SK-N-SH (cell line): ENCODE measurements at regions not wholly inside any gene's neighbourhood (a gene's known extent, or its start where the extent isn't known, plus 50 kb on each side); places are given as distances from the start of the nearest gene placed in this dataset.

Source experiments
- CTCF ChIA-PET: fragments of 300-600, 350-600 bp; formaldehyde crosslinking; extraction: SDS; loops from one replicate; lab custom pipeline; 2021; lab: Yijun Ruan, JAX
- POLR2A ChIA-PET: fragments of 350-600 bp; sonication (Branson Sonifier 250); formaldehyde crosslinking; extraction: SDS; loops from one replicate; lab custom pipeline; 2020; ENCODE audit warnings: antibody characterized with exemption, inconsistent platforms; lab: Yijun Ruan, JAX
- DNase-seq: peaks from one replicate; pipeline ENCODE4 v3.0.0; 2012
- H2AFZ ChIP-seq: fragments of 200-600 bp; sonication (generic); 2 replicates; pipeline ENCODE4 v1.8.1; 2016; ENCODE audit warnings: antibody characterized with exemption, mild to moderate bottlenecking, low read depth
- H3F3A ChIP-seq: fragments of 200-600 bp; sonication (generic); replicated peaks from 2 replicates; pipeline ENCODE3; 2016; ENCODE audit warnings: antibody characterized with exemption, mild to moderate bottlenecking; ENCODE audit not compliant: insufficient read depth
- H3K27ac ChIP-seq, 2 experiments: fragments of 200-500 bp in 1 of 2; fragments of 200-600 bp in 1 of 2; sonication (Bioruptor generic) in 1 of 2; sonication (generic), shearing (Covaris generic) in 1 of 2; 2 replicates each; pipeline versions ENCODE4 v1.5.1 to v1.6.1; 2014 to 2016; ENCODE audit warnings: low read depth in 2 of 2, inconsistent platforms in 1 of 2, low read length in 1 of 2, mild to moderate bottlenecking in 1 of 2, mixed read lengths in 1 of 2
- H3K27me3 ChIP-seq: fragments of 200-600 bp; sonication (generic), shearing (Covaris generic); 2 replicates; pipeline ENCODE4 v1.6.1; 2016; ENCODE audit warnings: mixed run types; ENCODE audit not compliant: insufficient read depth
- H3K36me3 ChIP-seq, 2 experiments: fragments of 200-500 bp in 1 of 2; fragments of 200-600 bp in 1 of 2; sonication (Bioruptor generic) in 1 of 2; sonication (generic) in 1 of 2; replicated peaks in 1 of 2; 2 replicates each; pipeline versions ENCODE3 to v1.5.1; 2014 to 2016; ENCODE audit warnings: low read length in 1 of 2, mild to moderate bottlenecking in 1 of 2; ENCODE audit not compliant: insufficient read depth in 2 of 2, control insufficient read depth in 1 of 2
- H3K4me1 ChIP-seq, 2 experiments: fragments of 200-500 bp in 1 of 2; fragments of 200-600 bp in 1 of 2; sonication (Bioruptor generic) in 1 of 2; sonication (generic), shearing (Covaris generic) in 1 of 2; 2 replicates each; pipeline versions ENCODE4 v1.5.1 to v1.6.1; 2014 to 2016; ENCODE audit warnings: low read depth in 1 of 2, low read length in 1 of 2, mixed run types in 1 of 2; ENCODE audit not compliant: insufficient read depth in 2 of 2, control insufficient read depth in 1 of 2
- H3K4me2 ChIP-seq: fragments of 200-600 bp; sonication (generic), shearing (Covaris generic); 2 replicates; pipeline ENCODE4 v1.6.1; 2017; ENCODE audit warnings: mixed run types
- H3K4me3 ChIP-seq, 2 experiments: fragments of 200-500 bp in 1 of 2; fragments of 200-600 bp in 1 of 2; sonication (Bioruptor generic) in 1 of 2; sonication (generic), shearing (Covaris generic) in 1 of 2; 2 replicates each; pipeline versions ENCODE4 v1.5.1 to v1.8.1; 2014 to 2016; ENCODE audit warnings: low read depth in 2 of 2, inconsistent platforms in 1 of 2, low read length in 1 of 2, mild to moderate bottlenecking in 1 of 2, mixed read lengths in 1 of 2, moderate library complexity in 1 of 2
- H3K79me2 ChIP-seq: fragments of 200-600 bp; sonication (generic); 2 replicates; pipeline ENCODE4 v1.8.1; 2017; ENCODE audit warnings: mild to moderate bottlenecking; ENCODE audit not compliant: insufficient read depth
- H3K9ac ChIP-seq: fragments of 200-600 bp; sonication (generic); 2 replicates; pipeline ENCODE4 v1.6.1; 2017; ENCODE audit warnings: mixed run types
- H3K9me2 ChIP-seq: fragments of 200-600 bp; sonication (generic); 2 replicates; pipeline ENCODE4 v1.6.1; 2017; ENCODE audit warnings: mixed run types
- H3K9me3 ChIP-seq: fragments of 200-600 bp; sonication (generic); 2 replicates; pipeline ENCODE4 v1.6.1; 2017; ENCODE audit warnings: mixed run types, mild to moderate bottlenecking, moderate library complexity
- H4K20me1 ChIP-seq: fragments of 200-600 bp; sonication (generic); 2 replicates; pipeline ENCODE4 v1.6.1; 2017; ENCODE audit warnings: mild to moderate bottlenecking, mixed run types; ENCODE audit not compliant: insufficient read depth
- CTCF ChIP-seq: fragments of 200-600 bp; sonication (generic); IDR thresholded peaks from 2 replicates; pipeline ENCODE4 v1.6.1; 2017; ENCODE audit warnings: antibody characterized with exemption, mild to moderate bottlenecking, moderate library complexity
- EP300 ChIP-seq, 2 experiments: IDR thresholded peaks; 2 replicates each; pipeline versions ENCODE4 v1.4.0 to v1.6.1; 2012; ENCODE audit warnings: borderline replicate concordance in 1 of 2, low read depth in 1 of 2, low read length in 1 of 2
- MAX ChIP-seq: IDR thresholded peaks from 2 replicates; pipeline ENCODE4 v1.4.0; 2012; ENCODE audit warnings: low read depth
- PBX3 ChIP-seq: IDR thresholded peaks from 2 replicates; pipeline ENCODE4; 2012
- REST ChIP-seq: IDR thresholded peaks from 2 replicates; pipeline ENCODE4 v1.6.1; 2012; ENCODE audit warnings: mild to moderate bottlenecking, low read depth, low read length, moderate library complexity
- SMC3 ChIP-seq: IDR thresholded peaks from 2 replicates; pipeline ENCODE4 v1.6.1; 2012; ENCODE audit warnings: low read depth, low read length, improper control_type of control experiment
- WGBS: methylation state at CpG from one replicate; pipeline ENCODE4 v1.1.6; 2017; ENCODE audit warnings: low lambda C conversion rate; 5-methylcytosine and 5-hydroxymethylcytosine counted together

GRCh38 chr7:15033039-15033438 lies 130.5 kb upstream of the DGKB start:
- Histone ChIP-seq H3K4me2 (no peak overlapping the region), H3K79me2 (no peaks in the 10 kb centered on the region), H4K20me1 (no peaks in the 10 kb centered on the region), H3K4me3 (no peak overlapping the region), H3F3A (peaks cover 8% of the 10 kb centered on the region), H3K9me2 (no peaks in the 10 kb centered on the region), H3K4me1 (peaks cover 0 to 6% of the 10 kb centered on the region in 2 experiments; a peak in 1 of 4 replicates), H3K27me3 (no peaks in the 10 kb centered on the region), H3K27ac (no peak overlapping the region), H2AFZ (no peak overlapping the region), H3K9me3 (no peaks in the 10 kb centered on the region), H3K36me3 (no peaks in the 10 kb centered on the region), H3K9ac (no peak overlapping the region)
- ChIA-PET CTCF (interaction anchor here (0.7 to 1.2 kb wide), 3 partner anchors 20 to 33 kb away, joined by 3 read pairs; no protein-coding TSS in a partner anchor), POLR2A (no interaction called here)
- no peak for DNase-seq
- WGBS, result 72% methylated on average over 2 of the region's 2 CpGs
- TF ChIP-seq CTCF (no peak), REST (no peak), EP300 (IDR thresholded peaks at IDR 0.05; ENCODE audit: borderline replicate concordance in 1 of 2, low read depth in 1 of 2, low read length in 1 of 2) (no peak)

- Histone ChIP-seq H3K4me3 (no peak overlapping the region), H3K9me2 (no peaks in the 10 kb centered on the region), H3K9me3 (no peaks in the 10 kb centered on the region), H3K4me2 (no peak overlapping the region), H3K27me3 (no peaks in the 10 kb centered on the region), H3K27ac (no peak overlapping the region), H3K36me3 (no peaks in the 10 kb centered on the region), H4K20me1 (no peaks in the 10 kb centered on the region), H3K4me1 (peaks cover 7 to 14% of the 10 kb centered on the region in 2 experiments), H3K9ac (no peak overlapping the region), H3F3A (peaks cover 12% of the 10 kb centered on the region), H3K79me2 (no peaks in the 10 kb centered on the region), H2AFZ (no peak overlapping the region)
- 31% methylated on average over 2 of the region's 2 CpGs for WGBS
- no peak for DNase-seq
- TF ChIP-seq SMC3 (no peak), MAX (no peak), PBX3 (peak; percentile 24; the same call in 1 of the 2 replicates)
- ChIA-PET CTCF (interaction anchor here (0.6 to 2.7 kb wide), 7 partner anchors 18 to 1321 kb away, joined by 3 to 18 read pairs (median 3); no protein-coding TSS in a partner anchor), POLR2A (no interaction called here)
These were observed 116.4 kb upstream of the DGKB start for GRCh38 chr7:15018981-15019380.
